ENCODE measurements at regions not wholly inside any gene's neighbourhood (a gene's known extent, or its start where the extent isn't known, plus 50 kb on each side); places are given as distances from the start of the nearest gene placed in this dataset.

- TF ChIP-seq POLR2AphosphoS5 (IDR thresholded peaks at IDR 0.05; ENCODE audit: insufficient read depth in 1 of 2, low read depth in 1 of 2) (no peak), CTCF (IDR thresholded peaks at IDR 0.05) (no peak), POLR2A (IDR thresholded peaks at IDR 0.05) (no peak)
Observed at GRCh38 chr9:16282718-16283117, 587.8 kb downstream of the BNC2 start.
